IMR-90 (cell line): ENCODE measurements at regions not wholly inside any gene's neighbourhood (a gene's known extent, or its start where the extent isn't known, plus 50 kb on each side); places are given as distances from the start of the nearest gene placed in this dataset.

ENCODE experiments used
- ATAC-seq: fragments of 200-7000 bp; cut with Tn5 transposase; 2 replicates; pipeline ENCODE4 v1.9.1; 2020; ENCODE audit warnings: low read depth, mild to moderate bottlenecking, moderate library complexity
- BruUV-seq: library from RNA; stranded (reverse); fragments of 400-500 nt; replicated peaks from 2 replicates; lab custom pipeline; 2021; lab: Mats Ljungman, UMichigan
- CTCF ChIA-PET: fragments of 300-600 bp; formaldehyde crosslinking; extraction: SDS; loops from one replicate; lab custom pipeline; 2021; ENCODE audit warnings: antibody characterized with exemption; lab: Yijun Ruan, JAX
- POLR2A ChIA-PET: fragments of 300-600 bp; sonication (Branson Sonifier 250); formaldehyde crosslinking; loops from one replicate; lab custom pipeline; 2022; ENCODE audit warnings: antibody characterized with exemption; ENCODE audit not compliant: unreplicated experiment; lab: Charles Lee
- DNase-seq: peaks from one replicate; pipeline ENCODE4 v3.0.0; 2013
- H2AFZ ChIP-seq: replicated peaks from 2 replicates; pipeline ENCODE3; 2013; ENCODE audit warnings: low read length, mild to moderate bottlenecking; ENCODE audit not compliant: poor library complexity
- H2AK5ac ChIP-seq: 2 replicates; pipeline ENCODE4 v1.6.1; 2013; ENCODE audit warnings: low read depth, low read length, inconsistent platforms
- H2AK9ac ChIP-seq: replicated peaks from 2 replicates; pipeline ENCODE3; 2013; ENCODE audit warnings: mild to moderate bottlenecking, low read depth, low read length, moderate library complexity; ENCODE audit not compliant: poor library complexity
- H2BK120ac ChIP-seq: 2 replicates; pipeline ENCODE4 v1.6.1; 2013; ENCODE audit warnings: low read depth, low read length, inconsistent platforms
- H2BK15ac ChIP-seq: 3 replicates; pipeline ENCODE4 v1.6.1; 2013; ENCODE audit warnings: low read depth, low read length, inconsistent platforms
- H2BK20ac ChIP-seq: 2 replicates; pipeline ENCODE4 v1.6.1; 2013; ENCODE audit warnings: low read depth, mild to moderate bottlenecking, inconsistent platforms, low read length, moderate library complexity
- H2BK5ac ChIP-seq: 2 replicates; pipeline ENCODE4 v1.6.1; 2013; ENCODE audit warnings: mild to moderate bottlenecking, low read depth, low read length, inconsistent platforms; ENCODE audit not compliant: poor library complexity, severe bottlenecking
- H3K14ac ChIP-seq: replicated peaks from 2 replicates; pipeline ENCODE4 v1.6.1; 2013; ENCODE audit warnings: low read depth, low read length, inconsistent platforms
- H3K18ac ChIP-seq: 2 replicates; pipeline ENCODE4 v1.6.1; 2013; ENCODE audit warnings: low read depth, low read length, control low read depth
- H3K23ac ChIP-seq: 2 replicates; pipeline ENCODE4 v1.6.1; 2013; ENCODE audit warnings: low read depth, low read length, inconsistent platforms
- H3K27ac ChIP-seq: 2 replicates; pipeline ENCODE4 v1.5.1; 2013; ENCODE audit warnings: mild to moderate bottlenecking, control low read depth, low read length; ENCODE audit not compliant: insufficient read depth
- H3K27me3 ChIP-seq: 2 replicates; pipeline ENCODE4 v1.6.1; 2013; ENCODE audit warnings: low read length; ENCODE audit not compliant: control insufficient read depth, insufficient read depth
- H3K36me3 ChIP-seq: 2 replicates; pipeline ENCODE4 v1.6.1; 2013; ENCODE audit warnings: low read length, mixed read lengths; ENCODE audit not compliant: control insufficient read depth, insufficient read depth
- H3K4ac ChIP-seq: 2 replicates; pipeline ENCODE4 v1.6.1; 2013; ENCODE audit warnings: low read depth, low read length, inconsistent platforms
- H3K4me1 ChIP-seq: 2 replicates; pipeline ENCODE4 v1.6.1; 2013; ENCODE audit warnings: low read length, mixed read lengths; ENCODE audit not compliant: control insufficient read depth, insufficient read depth
- H3K4me2 ChIP-seq: 2 replicates; pipeline ENCODE4 v1.6.1; 2013; ENCODE audit warnings: low read depth, mild to moderate bottlenecking, control low read depth, low read length, moderate library complexity
- H3K4me3 ChIP-seq: 2 replicates; pipeline ENCODE4 v1.5.1; 2013; ENCODE audit warnings: low read depth, mild to moderate bottlenecking, control low read depth, low read length, moderate library complexity; ENCODE audit not compliant: insufficient read depth
- H3K56ac ChIP-seq: 2 replicates; pipeline ENCODE4 v1.6.1; 2013; ENCODE audit warnings: low read length, inconsistent platforms; ENCODE audit not compliant: insufficient read depth; ENCODE audit errors: extremely low read depth
- H3K79me1 ChIP-seq, 2 experiments: 2 replicates each; pipeline ENCODE4 v1.6.1; 2013; ENCODE audit warnings: low read length in 2 of 2, inconsistent platforms in 1 of 2, low read depth in 1 of 2
- H3K9ac ChIP-seq: 2 replicates; pipeline ENCODE4 v1.6.1; 2013; ENCODE audit warnings: low read depth, low read length, control low read depth
- H3K9me1 ChIP-seq: 2 replicates; pipeline ENCODE4 v1.6.1; 2013; ENCODE audit warnings: low read length, inconsistent platforms; ENCODE audit not compliant: insufficient read depth
- H3K9me3 ChIP-seq: 2 replicates; pipeline ENCODE4 v1.6.1; 2013; ENCODE audit warnings: low read length; ENCODE audit not compliant: control insufficient read depth, insufficient read depth
- H4K20me1 ChIP-seq: 2 replicates; pipeline ENCODE4 v1.6.1; 2013; ENCODE audit warnings: low read length, inconsistent platforms; ENCODE audit not compliant: insufficient read depth
- H4K5ac ChIP-seq: 2 replicates; pipeline ENCODE4 v1.6.1; 2013; ENCODE audit warnings: mild to moderate bottlenecking, low read depth, low read length, control low read depth
- H4K8ac ChIP-seq, 2 experiments: 2 replicates each; pipeline ENCODE4 v1.6.1; 2013; ENCODE audit warnings: low read depth in 2 of 2, low read length in 2 of 2, control low read depth in 1 of 2, inconsistent platforms in 1 of 2
- H4K91ac ChIP-seq: 2 replicates; pipeline ENCODE4 v1.6.1; 2013; ENCODE audit warnings: low read depth, low read length, inconsistent platforms; ENCODE audit not compliant: insufficient read depth
- BHLHE40 ChIP-seq: fragments of 150-350 bp; IDR thresholded peaks from 2 replicates; pipeline ENCODE4 v1.6.1; 2016; ENCODE audit warnings: mild to moderate bottlenecking, low read depth, low read length
- CEBPB ChIP-seq: IDR thresholded peaks from 2 replicates; pipeline ENCODE4 v1.6.1; 2012; ENCODE audit warnings: low read depth, low read length, improper control_type of control experiment
- CHD1 ChIP-seq: IDR thresholded peaks from 2 replicates; pipeline ENCODE4 v1.6.1; 2012; ENCODE audit warnings: low read depth, low read length, improper control_type of control experiment
- CTCF ChIP-seq: conservative IDR thresholded peaks from 2 replicates; pipeline ENCODE4 v1.5.1; 2012; ENCODE audit warnings: mild to moderate bottlenecking, low read depth, low read length, improper control_type of control experiment
- ELK1 ChIP-seq: fragments of 150-350 bp; IDR thresholded peaks from 2 replicates; pipeline ENCODE4 v1.6.1; 2016; ENCODE audit warnings: low read depth, mild to moderate bottlenecking, low read length, moderate library complexity, borderline replicate concordance
- FOS ChIP-seq: fragments of 150-350 bp; IDR thresholded peaks from 2 replicates; pipeline ENCODE4 v1.6.1; 2016; ENCODE audit warnings: low read depth, low read length
- MAFK ChIP-seq: IDR thresholded peaks from 2 replicates; pipeline ENCODE4 v1.6.1; 2012; ENCODE audit warnings: low read depth, low read length, improper control_type of control experiment
- MAZ ChIP-seq: IDR thresholded peaks from 2 replicates; pipeline ENCODE4 v1.6.1; 2012; ENCODE audit warnings: low read depth, mild to moderate bottlenecking, low read length, improper control_type of control experiment, moderate library complexity, borderline replicate concordance
- MXI1 ChIP-seq: IDR thresholded peaks from 2 replicates; pipeline ENCODE4 v1.6.1; 2012; ENCODE audit warnings: low read depth, mild to moderate bottlenecking, low read length, moderate library complexity, borderline replicate concordance
- NFE2L2 ChIP-seq: fragments of 150-350 bp; IDR thresholded peaks from 2 replicates; pipeline ENCODE4 v1.6.1; 2016; ENCODE audit warnings: low read depth, mild to moderate bottlenecking, low read length
- POLR2A ChIP-seq: IDR thresholded peaks from 2 replicates; pipeline ENCODE4 v1.6.1; 2012; ENCODE audit warnings: mild to moderate bottlenecking, low read depth, low read length
- RAD21 ChIP-seq: IDR thresholded peaks from 2 replicates; pipeline ENCODE4 v1.6.1; 2012; ENCODE audit warnings: low read length, improper control_type of control experiment
- RCOR1 ChIP-seq: IDR thresholded peaks from 2 replicates; pipeline ENCODE4 v1.6.1; 2012; ENCODE audit warnings: mild to moderate bottlenecking, low read length, improper control_type of control experiment; ENCODE audit not compliant: insufficient replicate concordance
- RFX5 ChIP-seq: IDR thresholded peaks from 2 replicates; pipeline ENCODE4 v1.8.0; 2012; ENCODE audit warnings: low read depth, mild to moderate bottlenecking, low read length, moderate library complexity
- SMC3 ChIP-seq: fragments of 150-350 bp; IDR thresholded peaks from 2 replicates; pipeline ENCODE4 v1.6.1; 2016; ENCODE audit warnings: low read depth, mild to moderate bottlenecking, antibody characterized with exemption, low read length, moderate library complexity
- dilution Hi-C: fragments of 300-500 bp; cut with HindIII; formaldehyde crosslinking; loops from one replicate; pipeline ENCODE4 v1.14.3; 2018; ENCODE audit warnings: low sequenced_read_pairs; ENCODE audit not compliant: unreplicated experiment
- in situ Hi-C: fragments of 300-500 bp; cut with MboI; formaldehyde crosslinking; loops from 3 replicates; pipeline ENCODE4 v1.14.3; 2019; ENCODE audit warnings: low sequenced_read_pairs, inconsistent platforms, mixed read lengths
- intact Hi-C: fragments of 100-400 bp; cut with micrococcal nuclease; formaldehyde crosslinking; loops from 2 replicates; pipeline ENCODE4 v1.10.0; 2022
- TF ChIP-seq, protein P1 (sequence below): fragments of 150-350 bp; IDR thresholded peaks from 2 replicates; pipeline ENCODE4 v1.6.1; 2017; ENCODE audit warnings: mild to moderate bottlenecking, antibody characterized with exemption, low read length, low read depth

GRCh38 chr4:29549342-29549741, 1170.8 kb upstream of the PCDH7 start:
- TF ChIP-seq NFE2L2 (no peak), CHD1 (no peak), SMC3 (no peak), FOS (no peak), MAZ (no peak), POLR2A (no peak), RCOR1 (no peak), ELK1 (no peak), RAD21 (no peak), MAFK (no peak), CTCF (no peak), MXI1 (no peak), BHLHE40 (no peak), CEBPB (no peak), RFX5 (no peak)
- TF ChIP-seq, protein P1, sequence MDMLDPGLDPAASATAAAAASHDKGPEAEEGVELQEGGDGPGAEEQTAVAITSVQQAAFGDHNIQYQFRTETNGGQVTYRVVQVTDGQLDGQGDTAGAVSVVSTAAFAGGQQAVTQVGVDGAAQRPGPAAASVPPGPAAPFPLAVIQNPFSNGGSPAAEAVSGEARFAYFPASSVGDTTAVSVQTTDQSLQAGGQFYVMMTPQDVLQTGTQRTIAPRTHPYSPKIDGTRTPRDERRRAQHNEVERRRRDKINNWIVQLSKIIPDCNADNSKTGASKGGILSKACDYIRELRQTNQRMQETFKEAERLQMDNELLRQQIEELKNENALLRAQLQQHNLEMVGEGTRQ: no peak
- DNase-seq: peak; percentile 47

More at GRCh38 chr4:29549342-29549741, 1170.8 kb upstream of the PCDH7 start:
- Histone ChIP-seq H2AK9ac (no peak overlapping the region), H4K91ac (no peak overlapping the region), H2BK5ac (no peak overlapping the region), H3K9ac (no peak overlapping the region), H3K18ac (no peak overlapping the region), H3K27me3 (no peaks in the 10 kb centered on the region), H3K9me3 (no peaks in the 10 kb centered on the region), H2BK20ac (no peak overlapping the region), H3K23ac (no peak overlapping the region), H3K56ac (no peak overlapping the region), H4K20me1 (no peaks in the 10 kb centered on the region), H3K4me3 (no peak overlapping the region), H3K14ac (no peak overlapping the region), H4K8ac (no peak overlapping the region), H3K4me2 (no peak overlapping the region), H3K27ac (no peak overlapping the region), H3K4me1 (no peaks in the 10 kb centered on the region), H2BK120ac (no peak overlapping the region), H2AFZ (no peak overlapping the region), H4K5ac (no peak overlapping the region), H2BK15ac (no peak overlapping the region), H3K36me3 (no peaks in the 10 kb centered on the region), H3K4ac (no peak overlapping the region), H3K9me1 (no peaks in the 10 kb centered on the region), H3K79me1 (no peaks in the 10 kb centered on the region), H2AK5ac (no peak overlapping the region)
- intact Hi-C loops: no loop called here
- CTCF ChIA-PET: no interaction called here
- ATAC-seq: peak; percentile 73
- in situ Hi-C loops: no loop called here
- dilution Hi-C loops: no loop called here
- POLR2A ChIA-PET: no interaction called here
- no TSS peak for BruUV-seq
